Stimulated activated naive CD8-positive, alpha-beta T cell treated with anti-CD3 and anti-CD28 coated beads, Interleukin-15, Interleukin-2, amounts not matched to agents 100 U/mL and 50 U/mL, for 24 hours (primary cell): ENCODE measurements at regions not wholly inside any gene's neighbourhood (a gene's known extent, or its start where the extent isn't known, plus 50 kb on each side); places are given as distances from the start of the nearest gene placed in this dataset.
"Not testable (repeated sequence)": the region's sequence is repeated elsewhere in the genome, so short reads cannot be mapped to it uniquely, and the experiment has no call there.

Source experiments
- ATAC-seq: fragments of 150-1000 bp; cut with Tn5 transposase; one replicate; pipeline ENCODE4 v1.10.0; 2021
- DNase-seq: peaks from one replicate; pipeline ENCODE4 v3.0.0; 2021

DNA sequence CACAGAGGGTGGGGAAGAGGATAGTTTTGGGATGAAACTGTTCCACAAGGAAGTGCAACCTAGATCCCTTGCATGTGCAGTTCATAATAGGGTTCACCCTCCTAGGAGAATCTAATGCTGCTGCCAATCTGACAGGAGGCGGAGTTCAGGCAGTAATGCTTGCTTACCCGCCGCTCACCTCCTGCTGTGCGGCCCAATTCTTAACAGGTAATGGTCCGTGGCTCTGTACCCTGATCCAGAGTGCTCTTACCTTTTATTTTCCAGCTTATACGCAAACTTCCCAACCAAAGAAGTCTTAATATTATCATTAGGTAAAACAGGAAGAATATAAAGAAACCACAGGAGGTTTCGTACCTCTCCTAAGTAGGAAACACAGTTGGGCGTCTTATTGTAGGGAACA lies 82.7 kb upstream of the CD302 start:
- ATAC-seq (no peak), DNase-seq (no peak)

DNA sequence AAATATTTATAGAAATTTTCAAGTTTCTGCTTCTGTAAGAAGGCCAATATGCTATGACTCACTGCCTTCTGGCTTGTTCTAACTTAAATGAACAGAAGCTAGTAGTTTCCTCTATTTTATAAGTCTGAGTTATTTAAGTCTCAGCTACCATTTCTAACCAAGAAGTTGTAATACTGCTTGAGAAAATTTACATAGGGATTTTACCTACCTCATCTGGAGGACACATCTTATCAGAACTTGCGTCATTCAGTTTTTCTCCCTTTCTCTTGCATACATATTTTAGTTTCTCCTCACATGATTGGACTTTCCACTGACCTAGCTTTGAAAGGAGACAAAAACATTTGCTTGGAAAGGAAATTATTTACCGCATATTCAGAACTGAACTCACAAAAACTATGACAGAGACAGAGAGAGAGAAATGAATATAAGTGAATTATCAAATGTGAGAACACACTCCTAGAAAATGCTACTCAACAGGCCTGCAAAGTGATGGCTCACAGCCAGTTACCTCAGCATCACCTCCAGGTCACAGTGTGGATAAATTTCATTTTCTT lies 81.1 kb upstream of the CD302 start:
- ATAC-seq (peak; percentile 88), DNase-seq (no peak)

DNA sequence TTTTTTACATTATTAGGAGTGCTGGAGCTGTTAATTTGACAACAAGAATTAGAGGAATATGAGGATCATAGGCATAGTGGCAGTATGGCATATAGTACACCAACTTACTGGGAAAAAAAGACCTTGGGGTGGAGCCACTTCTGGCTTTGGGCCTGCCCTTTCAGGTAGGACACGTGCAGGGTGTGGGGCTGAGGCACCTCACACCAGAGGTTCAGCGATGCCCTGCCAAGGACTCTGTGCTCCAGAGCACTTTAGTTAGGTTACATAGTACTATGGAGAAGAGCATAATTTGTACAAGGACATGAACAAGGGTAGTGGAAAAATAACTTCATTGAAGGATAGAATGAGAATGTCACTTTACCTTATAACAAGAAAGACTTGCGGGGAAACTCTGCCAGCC lies 77.1 kb upstream of the CD302 start:
- ATAC-seq: peak; percentile 20
- no peak for DNase-seq

DNA sequence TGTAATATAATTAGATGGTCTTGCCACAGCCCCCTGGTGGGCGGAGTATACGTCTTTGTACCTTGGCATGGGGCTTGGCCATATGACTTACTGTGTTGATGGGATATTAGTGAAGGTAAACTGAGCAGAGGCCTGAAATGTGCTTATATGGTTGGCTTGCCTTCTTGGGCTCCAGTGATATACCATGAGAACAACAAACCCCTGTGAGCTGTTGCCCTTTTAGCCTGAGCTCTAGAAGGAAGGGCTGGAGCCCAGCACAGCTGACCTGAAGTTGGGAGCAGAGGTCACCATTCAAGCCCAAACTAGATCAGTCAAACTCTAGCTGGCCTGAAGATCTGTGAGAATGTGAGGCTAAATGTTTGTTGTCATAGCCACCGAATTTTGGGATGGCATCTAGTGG lies 75.2 kb upstream of the CD302 start:
- no peak for ATAC-seq
- DNase-seq: no peak

DNA sequence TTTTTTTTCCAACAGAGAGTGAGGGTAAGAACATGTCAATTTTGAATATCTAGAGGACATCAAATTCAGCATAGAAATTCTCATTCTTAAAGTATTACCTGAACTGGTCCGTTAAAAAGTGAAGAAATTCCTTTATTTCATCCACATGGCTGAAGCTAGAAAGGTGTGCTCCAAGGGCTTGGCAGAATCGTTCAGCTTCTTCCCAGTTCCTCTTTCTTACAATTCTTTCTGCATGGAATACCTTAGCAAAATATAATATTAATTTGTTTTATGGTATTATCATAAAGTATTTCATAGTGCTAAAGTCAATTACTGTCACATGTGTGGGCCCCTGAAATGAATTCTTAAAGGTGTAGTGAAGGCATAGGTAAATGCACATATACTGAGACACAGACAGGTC lies 74.3 kb upstream of the CD302 start:
- DNase-seq (no peak), ATAC-seq (no peak)

DNA sequence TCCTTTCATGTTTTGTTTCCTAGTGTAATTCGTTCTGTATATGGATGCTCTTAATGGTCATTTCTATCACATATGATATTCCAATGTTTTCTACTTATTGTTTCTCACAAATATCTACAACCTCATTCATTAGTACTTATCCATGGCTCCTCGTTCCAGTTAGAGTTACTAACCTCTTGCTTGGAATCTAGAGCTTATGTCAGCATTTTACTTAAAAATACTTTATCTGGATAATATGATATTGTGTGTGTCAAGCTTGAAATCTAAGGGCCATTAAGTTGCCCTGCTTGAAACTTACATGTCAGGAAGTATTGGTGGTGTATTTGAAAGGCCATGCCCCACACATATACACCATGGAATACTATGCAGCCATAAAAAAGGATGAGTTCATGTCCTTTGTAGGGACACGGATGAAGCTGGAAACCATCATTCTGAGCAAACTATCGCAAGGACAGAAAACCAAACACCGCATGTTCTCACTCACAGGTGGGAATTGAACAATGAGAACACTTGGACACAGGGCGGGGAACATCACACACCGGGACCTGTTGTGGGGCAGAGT lies 70.7 kb upstream of the CD302 start:
- DNase-seq, ATAC-seq: not testable (repeated sequence)

DNA sequence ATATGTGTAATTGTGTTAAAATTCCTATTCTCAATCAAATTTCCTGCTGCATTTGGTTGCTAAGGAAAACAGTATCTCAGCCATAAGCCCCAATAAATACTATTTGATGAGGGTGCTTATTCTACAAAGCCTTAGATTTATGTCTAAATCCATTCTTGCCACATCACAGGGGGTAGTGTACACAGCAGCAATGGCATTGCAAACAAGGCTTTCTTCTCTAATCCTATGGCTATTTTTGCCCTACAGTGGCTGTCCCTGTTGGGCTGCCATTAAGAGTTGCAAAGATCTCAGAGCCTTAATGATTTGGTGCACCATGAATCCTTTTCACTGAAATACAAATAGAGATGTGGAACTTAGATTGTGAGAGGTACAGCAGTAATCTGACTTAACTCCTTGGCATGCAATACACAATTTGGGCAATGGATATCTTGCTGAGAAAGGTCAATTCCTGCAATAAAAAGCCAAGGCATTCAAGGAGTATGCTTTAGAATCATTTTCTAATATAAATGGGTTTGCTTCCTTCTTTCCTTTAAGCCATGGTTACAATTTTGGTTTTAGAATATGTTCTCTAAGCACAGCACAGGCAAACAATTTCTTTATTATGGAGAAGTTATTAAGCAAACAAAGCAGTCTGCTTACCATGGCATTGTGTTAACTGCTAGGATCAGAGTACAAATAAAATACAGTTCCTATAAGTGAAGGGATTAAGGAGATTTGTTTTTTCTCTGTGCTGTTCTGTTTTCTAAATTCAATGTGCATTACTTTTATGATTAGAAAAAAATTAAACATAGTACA lies 69.8 kb upstream of the CD302 start:
- DNase-seq (no peak), ATAC-seq (no peak)

DNA sequence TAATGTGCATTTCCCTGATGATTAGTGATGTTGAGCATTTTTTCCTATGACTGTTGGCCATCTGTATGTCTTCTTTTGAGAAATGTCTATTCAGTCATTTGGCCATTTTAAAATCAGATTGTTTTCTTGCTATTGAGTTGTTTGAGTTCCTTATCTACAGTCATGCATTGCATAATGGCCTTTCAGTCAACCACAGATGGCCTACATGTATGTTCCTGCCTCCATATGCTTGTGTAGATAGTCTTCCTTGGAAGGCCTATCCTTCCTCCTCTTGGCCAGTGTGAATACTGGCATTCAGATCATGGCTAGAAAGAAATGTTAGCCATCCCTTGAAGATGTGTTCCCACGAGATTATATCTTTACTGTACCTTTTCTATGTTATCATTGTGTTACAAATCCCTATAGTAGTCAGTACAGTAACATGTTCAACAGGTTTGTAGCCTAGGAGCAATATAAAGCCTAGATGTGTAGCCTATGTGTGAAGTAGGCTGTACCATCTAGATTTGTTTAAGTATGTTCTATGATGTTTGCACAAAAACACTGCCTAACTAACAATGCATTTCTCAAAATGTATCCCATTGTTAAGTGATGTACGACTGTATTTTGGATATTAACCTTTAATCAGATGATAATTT lies 65.6 kb upstream of the CD302 start:
- ATAC-seq (no peak), DNase-seq (no peak)

DNA sequence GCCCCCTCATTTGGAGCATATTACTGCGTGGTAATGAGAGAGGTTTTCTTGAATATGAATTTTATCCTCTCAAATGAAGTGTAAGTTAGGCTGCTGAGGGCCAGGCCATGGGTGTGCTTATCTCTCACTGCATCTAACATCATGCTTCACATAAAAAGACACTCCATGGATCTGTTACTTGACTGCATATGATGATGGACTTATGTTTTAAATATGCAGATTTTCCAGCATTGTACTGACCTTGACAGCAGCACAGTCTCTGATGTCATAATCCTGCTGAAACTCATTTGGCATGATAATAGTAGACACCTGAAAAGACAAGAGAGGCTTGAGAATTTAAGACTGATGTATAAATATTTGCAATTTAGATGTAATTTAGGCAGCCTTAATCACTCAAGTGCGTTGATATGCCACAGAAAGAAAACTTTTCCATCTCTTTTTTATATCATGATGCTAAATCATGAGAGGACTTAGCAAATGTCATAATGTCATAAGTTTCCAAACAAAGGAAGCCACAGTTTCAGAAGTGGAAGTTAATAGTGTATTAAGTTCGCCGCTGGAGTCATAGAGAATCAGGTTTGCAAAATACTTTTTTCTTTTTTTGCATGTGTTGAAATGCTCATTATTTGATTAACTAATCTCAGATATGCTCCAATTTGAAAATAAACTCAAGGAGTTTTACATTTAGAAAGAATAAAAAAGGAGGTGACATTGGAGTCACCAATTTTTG lies 62.7 kb upstream of the CD302 start:
- ATAC-seq: no peak

DNA sequence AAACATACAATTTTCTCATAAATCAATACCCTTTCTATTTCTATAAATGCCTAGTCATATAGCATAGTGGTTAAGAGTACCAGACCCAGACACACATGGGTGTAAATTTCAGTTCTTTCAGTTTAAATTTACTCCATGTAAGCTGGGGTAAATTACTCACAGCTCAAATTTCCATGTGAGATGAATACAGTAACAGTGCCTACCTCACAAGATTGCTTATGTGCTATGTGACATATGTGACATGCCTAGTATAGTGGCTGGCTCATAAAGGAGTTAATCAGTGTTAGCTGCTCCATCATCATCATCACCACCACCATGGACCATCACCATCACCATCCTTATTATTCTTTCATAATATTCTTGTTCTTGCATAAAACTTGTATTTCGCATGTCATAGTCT lies 61.6 kb upstream of the CD302 start:
- no peak for DNase-seq
- peak; percentile 79 for ATAC-seq

More for the DNA sequence above, 62.7 kb upstream of the CD302 start:
- DNase-seq: no peak

DNA sequence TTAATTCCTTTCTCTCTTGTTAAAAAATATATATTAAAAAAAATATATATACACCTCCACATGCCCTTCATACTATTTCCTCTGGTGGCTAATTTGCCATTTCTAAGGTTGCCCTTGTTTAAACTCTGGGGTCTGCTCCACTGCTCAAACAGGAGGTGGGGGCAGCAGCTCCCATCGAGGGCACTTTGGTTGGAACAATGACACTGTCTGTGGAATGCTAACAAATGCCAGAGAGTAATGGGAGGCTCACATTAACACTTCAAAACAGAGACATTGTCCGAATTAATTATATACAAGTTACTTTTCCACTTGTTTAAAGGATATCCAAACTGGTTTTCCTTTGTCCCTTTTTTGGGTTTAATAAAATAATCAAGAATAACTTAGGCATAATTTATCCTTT lies 58.8 kb upstream of the CD302 start:
- DNase-seq (no peak), ATAC-seq (no peak)

DNA sequence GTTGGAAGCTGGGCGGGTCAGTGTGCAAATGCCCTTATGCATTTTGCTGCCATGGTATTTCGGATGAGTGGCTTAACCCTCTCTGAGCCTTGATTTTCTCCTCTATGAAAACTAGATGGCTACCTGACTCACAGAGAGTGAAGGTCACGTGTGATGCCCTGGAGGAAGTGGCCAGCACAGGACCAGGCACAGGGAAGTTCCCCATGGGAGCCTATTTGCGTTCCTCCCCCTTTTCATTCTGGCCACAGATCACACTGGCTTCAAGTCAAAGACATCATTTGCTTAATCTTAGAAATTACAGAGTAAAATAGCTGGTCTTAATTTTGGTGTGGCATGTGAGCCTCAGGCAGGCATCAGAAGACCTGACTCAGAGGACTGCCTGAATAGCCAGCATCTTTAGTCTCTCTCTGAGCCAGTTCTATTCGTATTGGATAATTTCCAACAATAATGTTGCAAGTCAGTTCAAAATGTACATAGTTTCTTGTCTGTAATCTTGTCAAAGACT lies 57.6 kb upstream of the CD302 start:
- no peak for ATAC-seq
- no peak for DNase-seq

DNA sequence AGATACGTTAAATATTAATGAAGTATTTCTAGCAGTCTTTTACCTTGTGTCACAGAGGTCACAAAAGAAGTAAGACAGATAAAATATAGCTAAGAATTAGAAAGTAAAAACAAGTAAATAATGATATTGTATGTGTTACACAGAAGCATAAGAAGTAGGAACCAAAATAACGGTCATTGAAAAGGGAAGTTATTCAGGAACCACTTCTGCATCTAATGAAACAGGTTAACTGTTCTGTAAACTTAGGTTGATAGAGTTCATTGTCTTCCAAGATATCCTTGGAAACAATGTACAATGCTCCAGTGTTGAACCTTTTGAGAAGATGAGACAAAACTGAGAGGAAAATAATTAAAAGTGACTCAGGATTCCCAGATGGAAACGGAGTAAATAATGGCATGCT lies 57.1 kb upstream of the CD302 start:
- DNase-seq (no peak), ATAC-seq (no peak)

DNA sequence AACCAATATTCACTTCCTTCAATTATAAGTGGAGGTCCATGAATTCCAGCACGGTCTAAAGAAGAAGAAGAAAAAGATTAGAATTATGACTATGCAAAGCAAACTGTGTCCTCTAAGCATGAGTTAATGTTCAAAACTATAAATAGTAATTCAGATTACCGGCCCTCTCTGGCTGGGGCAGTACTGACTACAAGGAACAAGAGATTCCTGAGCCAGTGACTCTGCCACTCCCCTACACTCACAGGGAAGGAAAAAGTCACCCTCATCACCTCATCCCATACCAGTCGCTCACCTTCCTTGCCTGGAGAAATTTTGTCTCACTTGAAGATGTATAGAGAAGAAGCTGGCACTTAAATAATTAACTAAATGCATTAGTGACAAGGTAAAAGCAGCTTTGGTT lies 56.5 kb upstream of the CD302 start:
- no peak for ATAC-seq
- DNase-seq: no peak

DNA sequence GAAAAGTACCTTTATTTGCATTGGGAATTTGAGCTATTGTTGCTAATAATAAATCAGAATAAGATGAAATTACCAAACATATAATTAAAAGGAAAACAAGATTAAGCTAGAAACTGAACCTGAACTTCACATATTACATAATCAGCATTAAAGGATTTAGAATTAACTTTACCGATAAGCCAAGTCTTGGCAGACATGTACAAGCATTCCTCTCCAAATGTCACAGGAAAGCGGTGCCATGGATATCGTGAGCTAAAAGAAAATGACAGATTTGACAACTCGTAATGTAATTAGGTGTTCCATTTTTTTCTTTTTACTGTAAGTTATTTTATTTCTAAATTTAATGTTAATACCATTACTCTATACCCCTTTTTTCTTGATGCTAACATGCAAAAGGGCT lies 55.1 kb upstream of the CD302 start:
- ATAC-seq (no peak), DNase-seq (no peak)

DNA sequence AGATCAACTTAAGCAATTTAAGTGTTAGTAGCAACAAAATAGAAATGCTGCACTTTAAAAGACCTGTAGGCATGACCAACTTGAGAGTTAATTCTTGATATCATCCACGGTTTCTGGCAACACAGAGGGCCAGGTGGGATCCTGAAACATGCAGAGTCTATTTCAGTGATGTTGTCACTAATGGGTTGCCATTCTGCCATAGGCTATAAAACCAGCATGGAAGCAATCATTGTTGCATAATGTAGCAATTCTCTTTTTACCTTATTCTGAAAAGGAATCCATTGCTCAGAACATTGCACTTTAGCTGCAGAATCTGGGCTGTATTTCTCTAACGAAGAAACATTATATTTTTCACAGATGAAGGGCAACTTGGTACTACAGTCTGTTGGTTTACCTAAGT lies 53.9 kb upstream of the CD302 start:
- no peak for DNase-seq
- ATAC-seq: no peak

DNA sequence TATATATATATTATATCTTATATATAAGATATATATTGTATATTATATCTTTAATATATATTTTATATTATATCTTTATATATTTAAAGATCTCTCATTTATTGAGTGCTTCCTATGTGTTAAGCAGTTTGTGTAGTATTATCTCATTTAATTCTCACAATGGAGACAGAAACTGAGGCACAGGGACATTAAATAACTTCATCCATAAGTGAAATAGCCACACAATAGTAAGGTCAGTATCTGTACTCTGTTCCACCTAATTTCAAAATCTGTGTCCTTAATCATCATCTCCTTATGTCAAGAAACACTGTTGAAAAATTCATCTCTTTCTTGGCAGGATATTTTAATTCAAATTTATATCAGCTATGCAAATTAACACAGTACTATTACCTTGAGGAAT lies 52.8 kb upstream of the CD302 start:
- ATAC-seq (no peak), DNase-seq (no peak)

DNA sequence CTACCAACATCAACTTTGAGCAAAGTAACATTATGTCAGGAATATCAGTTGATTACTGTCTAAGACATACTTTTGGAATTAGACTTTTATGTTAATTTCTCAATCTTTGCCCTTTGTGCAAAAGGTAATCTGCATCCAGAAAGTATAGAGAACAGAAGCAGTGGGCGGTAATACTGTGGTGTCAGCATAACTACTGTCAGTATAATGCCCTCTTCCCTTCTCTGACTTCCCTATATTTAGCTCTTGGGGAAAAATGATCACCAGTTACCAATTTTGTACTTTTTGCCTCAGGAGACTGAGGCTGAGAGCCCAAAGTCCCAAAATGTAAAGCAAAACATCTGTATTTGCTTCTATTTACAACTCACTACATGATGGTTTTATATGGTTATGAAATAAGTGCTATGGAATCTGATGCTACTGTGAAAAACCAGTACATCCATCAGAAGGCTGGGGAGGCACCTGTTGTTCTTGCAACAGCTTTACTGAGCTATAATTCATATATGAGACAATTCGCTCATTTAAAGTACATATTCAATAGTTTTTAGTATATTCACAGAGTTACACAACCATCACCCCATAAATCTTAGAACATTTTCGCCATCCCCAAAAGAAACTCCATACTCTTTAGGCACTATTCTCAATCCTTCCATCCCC lies 51.3 kb upstream of the CD302 start:
- DNase-seq (no peak), ATAC-seq (no peak)
